ENCODE measurements at regions not wholly inside any gene's neighbourhood (a gene's known extent, or its start where the extent isn't known, plus 50 kb on each side); places are given as distances from the start of the nearest gene placed in this dataset.
A peak's percentile ranks its signal among the peaks of the same experiment; 100 is the strongest.

GRCh38 chr5:93929131-93929530 lies 187.7 kb upstream of the POU5F2 start:
- no peak for DNase-seq

GRCh38 chr5:93926831-93927620 lies 185.6 kb upstream of the POU5F2 start:
- no peak for DNase-seq

GRCh38 chr5:93925321-93925720 lies 183.9 kb upstream of the POU5F2 start:
- DNase-seq, result no peak

DNA sequence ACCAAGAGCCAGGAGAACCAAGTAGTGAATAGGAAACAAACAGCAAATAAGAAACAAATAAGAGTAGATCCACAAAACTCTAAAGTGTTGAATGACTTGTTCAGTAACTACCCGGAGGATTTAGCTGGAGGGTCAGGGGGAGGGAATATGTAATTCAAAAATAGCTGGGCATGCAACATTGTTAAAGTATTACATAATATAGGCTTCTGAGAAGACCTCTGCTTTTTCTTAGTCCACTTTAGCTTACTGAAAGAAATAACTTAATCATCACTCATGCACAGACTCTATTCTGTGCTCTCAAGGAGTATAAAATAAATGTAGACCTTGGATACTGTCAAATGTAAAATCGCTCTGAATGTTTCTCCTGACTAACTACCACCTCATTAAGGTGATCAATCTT lies 183.2 kb upstream of the POU5F2 start:
- DNase-seq, result no peak

DNA sequence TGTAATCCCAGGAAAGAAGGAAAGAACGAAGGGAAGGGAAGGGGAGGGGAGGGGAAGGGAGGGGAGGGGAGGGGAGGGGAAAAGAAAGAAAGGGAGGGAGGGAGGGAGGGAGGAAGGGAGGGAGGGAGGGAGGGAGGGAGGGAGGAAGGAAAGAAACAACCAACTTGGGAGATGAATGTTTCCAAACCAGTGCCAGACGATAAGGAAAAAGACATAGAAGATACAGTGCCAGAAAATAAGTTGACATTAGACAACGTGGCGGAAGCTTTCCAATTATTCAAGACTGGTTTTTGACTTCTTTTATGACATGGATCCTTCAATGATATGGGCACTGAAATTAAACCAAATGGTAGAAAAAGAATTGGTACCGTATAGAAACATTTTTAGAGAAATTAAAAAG lies 181.2 kb upstream of the POU5F2 start:
- no peak for DNase-seq

- no peak for DNase-seq
These were observed 179.6 kb upstream of the POU5F2 start for GRCh38 chr5:93921001-93921400.

GRCh38 chr5:93916872-93917271 lies 175.5 kb upstream of the POU5F2 start:
- no peak for DNase-seq

GRCh38 chr5:93915142-93915553 lies 173.7 kb upstream of the POU5F2 start:
- peak; percentile 3 to 53 (median 52) for DNase-seq

DNA sequence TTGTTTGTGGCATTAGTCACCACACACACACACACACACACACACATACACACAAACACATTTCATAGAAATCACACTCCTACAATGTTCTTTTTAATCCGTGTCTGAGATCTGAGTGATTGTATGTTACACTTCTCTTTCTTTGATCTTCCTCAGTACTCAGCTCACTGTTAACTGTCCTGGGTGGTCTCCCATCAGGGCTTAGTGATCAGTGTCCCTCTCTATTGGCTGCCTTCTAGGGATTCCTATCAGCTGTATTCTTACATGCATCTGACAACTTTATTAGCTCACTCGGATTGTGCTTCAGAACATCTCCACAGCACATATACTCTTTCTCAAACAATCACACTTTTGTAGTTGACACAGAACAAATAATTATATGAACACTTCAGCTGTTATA lies 170.2 kb upstream of the POU5F2 start:
- no peak for DNase-seq

GRCh38 chr5:93909356-93909755 lies 168.0 kb upstream of the POU5F2 start:
- DNase-seq, result peak in 1 of 3 experiments; percentile 53

- no peak for DNase-seq
These were observed 163.5 kb upstream of the POU5F2 start for GRCh38 chr5:93904917-93905316.

GRCh38 chr5:93902288-93902687 lies 160.9 kb upstream of the POU5F2 start:
- DNase-seq, result no peak

DNA sequence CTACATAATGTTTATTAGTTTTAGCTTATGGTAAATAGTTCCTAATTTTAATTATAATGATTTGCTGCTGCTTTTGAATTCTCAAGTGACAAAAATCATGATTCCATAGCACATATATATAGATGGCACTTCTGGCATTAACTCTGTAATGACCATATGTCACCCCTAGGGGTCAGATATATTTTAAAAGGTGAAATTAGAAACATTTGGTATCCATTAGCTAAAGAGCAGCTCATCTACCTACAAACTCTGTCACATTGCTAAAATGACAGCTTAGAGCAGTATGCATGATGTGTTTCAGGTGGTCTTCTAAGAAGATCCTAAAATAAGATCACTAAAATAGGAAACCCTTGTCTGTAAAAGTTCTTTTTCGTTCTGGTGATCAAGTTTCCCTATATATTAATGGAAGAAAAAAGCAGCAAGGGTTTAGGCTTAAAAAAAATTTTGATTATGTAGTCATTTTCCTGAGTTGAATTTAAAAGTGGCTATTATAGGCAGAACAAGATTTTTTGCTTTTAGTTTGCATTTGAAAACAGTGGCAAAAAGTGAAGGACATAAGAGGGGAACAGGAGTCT lies 157.7 kb upstream of the POU5F2 start:
- DNase-seq, result peak in 1 of 3 experiments; percentile 11

GRCh38 chr5:93894601-93895354 lies 153.4 kb upstream of the POU5F2 start:
- DNase-seq, result peak; percentile 35 to 72 (median 41)

DNA sequence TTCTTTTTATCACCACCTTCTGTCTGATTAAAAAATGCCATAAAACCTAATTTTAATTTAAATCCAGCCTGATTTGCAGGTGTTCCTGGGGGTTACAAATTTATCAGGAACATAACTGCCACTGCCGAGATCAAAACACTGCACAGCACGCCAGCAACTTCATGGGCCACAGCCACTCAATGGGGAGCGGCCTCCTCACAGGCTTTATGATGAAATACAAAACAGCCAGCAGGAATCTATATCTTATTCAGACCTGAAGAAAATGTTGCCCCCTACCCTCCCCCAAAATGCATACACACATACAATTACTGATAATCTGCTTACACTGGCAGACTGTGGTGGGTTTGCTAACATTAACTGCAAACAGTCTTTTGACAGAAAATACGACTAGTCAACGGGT lies 151.7 kb upstream of the POU5F2 start:
- peak; percentile 37 to 90 (median 55) for DNase-seq

GRCh38 chr5:93892481-93892880 lies 151.1 kb upstream of the POU5F2 start:
- peak in 1 of 3 experiments; percentile 46 for DNase-seq

DNA sequence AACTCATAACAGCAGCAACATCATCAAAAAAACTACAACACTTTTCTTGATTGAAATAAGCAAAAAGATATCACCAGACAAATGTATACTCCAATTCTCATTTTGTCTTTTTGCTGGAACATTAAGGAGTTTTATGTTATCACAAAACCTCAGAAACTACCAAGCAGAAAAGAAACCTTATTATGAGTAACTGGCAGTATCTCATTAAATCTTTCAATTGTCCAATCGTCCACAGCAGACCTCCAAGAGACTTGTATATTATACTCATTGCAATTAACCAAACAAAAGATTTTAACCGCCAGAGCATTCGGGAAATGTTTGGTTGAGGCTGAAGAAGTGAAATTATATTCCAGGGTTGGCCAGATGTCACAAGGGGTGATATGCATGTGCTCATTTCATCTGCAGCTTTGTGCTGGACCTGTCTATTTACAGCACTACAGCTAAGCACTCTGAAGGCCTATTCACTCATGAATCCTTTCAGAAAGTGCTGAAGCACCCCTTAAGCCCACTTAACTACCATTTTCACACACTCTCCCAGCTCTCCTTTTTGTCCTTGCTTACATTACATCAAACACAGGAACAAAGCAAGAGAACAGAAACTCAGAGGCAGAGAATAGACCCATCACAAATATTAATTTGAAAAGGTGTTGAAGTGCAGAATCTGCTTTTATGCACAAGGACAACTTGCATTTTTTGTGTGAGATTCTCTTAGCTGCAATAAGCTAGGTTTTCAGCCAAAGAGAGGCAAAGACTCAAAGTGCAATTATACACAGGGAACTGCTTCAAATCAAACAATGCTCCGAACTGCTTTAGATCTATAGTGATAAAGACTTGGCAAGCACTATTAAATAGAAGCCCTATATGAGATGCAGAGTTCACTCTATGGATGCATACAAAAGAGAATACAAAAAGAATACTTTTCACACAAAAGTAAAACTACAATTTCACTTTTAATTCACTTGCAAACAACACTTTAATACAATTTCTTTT lies 150.4 kb upstream of the POU5F2 start:
- peak; percentile 54 to 94 (median 91) for DNase-seq

- DNase-seq, result peak; percentile 45 to 89 (median 85)
These were observed 149.3 kb upstream of the POU5F2 start for GRCh38 chr5:93890657-93891056.

- DNase-seq, result peak in 2 of 3 experiments; percentile 28 to 50
These were observed 146.3 kb upstream of the POU5F2 start for GRCh38 chr5:93887678-93888077.

DNA sequence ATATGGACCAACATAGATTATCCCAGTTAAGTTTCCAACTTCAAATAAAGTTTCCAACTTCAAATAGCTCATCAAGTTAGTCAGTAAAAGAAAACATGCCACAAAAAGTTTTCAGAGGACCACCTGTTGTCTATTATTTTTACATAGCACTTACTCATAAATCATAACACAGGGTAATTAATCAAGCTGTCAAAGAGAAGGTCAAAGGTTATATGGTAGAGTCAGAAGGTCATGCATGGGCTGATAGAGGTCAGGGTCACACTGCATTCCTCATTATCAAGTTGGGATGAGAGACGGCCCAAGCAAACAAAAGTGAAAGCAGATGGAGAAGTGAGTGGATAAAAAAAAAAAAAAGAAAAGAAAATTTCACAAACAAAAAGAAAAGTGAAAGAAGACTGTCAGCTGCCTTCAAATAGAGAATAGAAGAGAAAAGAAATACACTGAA lies 145.5 kb upstream of the POU5F2 start:
- DNase-seq, result peak in 1 of 3 experiments; percentile 7

DNA sequence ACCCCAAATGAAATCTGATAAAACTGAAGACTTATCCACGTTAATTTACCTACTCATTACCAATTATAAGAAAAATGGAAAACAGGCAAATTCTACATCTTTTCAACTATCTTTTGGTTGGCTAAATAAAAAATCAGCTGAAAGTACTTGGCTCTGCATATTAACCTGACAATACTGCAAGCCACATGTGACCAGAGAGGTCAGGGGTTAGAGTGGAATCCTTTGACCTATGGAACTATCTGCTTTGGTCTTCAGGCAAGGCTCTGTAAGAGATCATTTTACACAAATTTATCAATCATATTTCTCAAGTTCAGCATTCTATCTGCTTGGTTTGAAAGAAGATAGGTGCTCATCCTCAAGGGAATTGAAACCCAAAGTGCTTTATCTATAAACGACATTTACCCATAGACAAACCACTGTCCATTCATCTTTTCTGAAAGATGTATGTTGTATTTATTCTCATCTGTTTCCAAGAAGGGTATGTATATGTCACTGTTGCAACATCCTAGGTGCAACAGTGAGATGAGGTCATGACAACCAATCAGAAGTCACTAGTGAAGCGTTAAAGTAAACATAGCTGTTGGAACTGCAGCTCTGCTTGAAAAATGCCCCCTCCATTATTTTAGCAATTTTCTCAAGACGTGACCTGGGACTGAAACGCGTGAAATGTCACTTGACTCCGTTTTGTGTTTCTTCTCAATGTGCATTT lies 144.9 kb upstream of the POU5F2 start:
- DNase-seq, result peak in 1 of 3 experiments; percentile 7

- DNase-seq, result peak in 1 of 3 experiments; percentile 28
These were observed 142.9 kb upstream of the POU5F2 start for GRCh38 chr5:93884254-93884653.
